Ovary (tissue), 1 donor: ENCODE measurements at regions not wholly inside any gene's neighbourhood (a gene's known extent, or its start where the extent isn't known, plus 50 kb on each side); places are given as distances from the start of the nearest gene placed in this dataset.

ENCODE experiments used
- EP300 ChIP-seq: sonication (generic); formaldehyde crosslinking; IDR thresholded peaks from one replicate; pipeline ENCODE4 v1.6.1; 2017; ENCODE audit warnings: antibody characterized with exemption
- POLR2A ChIP-seq: fragments of 450-650 bp; IDR thresholded peaks from one replicate; pipeline ENCODE4 v1.6.1; 2017; ENCODE audit warnings: antibody characterized with exemption, mild to moderate bottlenecking, moderate library complexity

- TF ChIP-seq EP300 (no peak), POLR2A (no peak)
Measured at GRCh38 chr15:96051598-96051997, 278.9 kb upstream of the NR2F2 start.
